BLaER1 treated with 17β-estradiol and CSF1 and Interleukin-3, amounts not matched to agents 10 nM and 100 nM (cell line): ENCODE measurements at regions not wholly inside any gene's neighbourhood (a gene's known extent, or its start where the extent isn't known, plus 50 kb on each side); places are given as distances from the start of the nearest gene placed in this dataset.

ENCODE experiments used
- H3K27ac ChIP-seq, 11 experiments: shearing (Covaris generic); formaldehyde crosslinking; 2 replicates each; pipeline ENCODE4 v1.8.1; 2022
- H3K27me3 ChIP-seq, 11 experiments: shearing (Covaris generic); formaldehyde crosslinking; 2 replicates each; pipeline ENCODE4 v1.8.1; 2022
- H3K36me3 ChIP-seq, 11 experiments: shearing (Covaris generic); formaldehyde crosslinking; 2 replicates each; pipeline ENCODE4 v1.8.1; 2022
- H3K4me1 ChIP-seq, 10 experiments: shearing (Covaris generic); formaldehyde crosslinking; 2 replicates each; pipeline ENCODE4 v1.8.1; 2022
- H3K4me2 ChIP-seq, 11 experiments: shearing (Covaris generic); formaldehyde crosslinking; 2 replicates each; pipeline ENCODE4 v1.8.1; 2022
- H3K4me3 ChIP-seq, 10 experiments: shearing (Covaris generic); formaldehyde crosslinking; 2 replicates each; pipeline ENCODE4 v1.8.1; 2022
- H3K9ac ChIP-seq, 11 experiments: shearing (Covaris generic); formaldehyde crosslinking; 2 replicates each; pipeline ENCODE4 v1.8.1; 2022
- H3K9me3 ChIP-seq, 11 experiments: shearing (Covaris generic); formaldehyde crosslinking; replicated peaks in 1 of 11; 2 replicates each; pipeline ENCODE4 v1.8.1; 2022
- H4K20me1 ChIP-seq, 11 experiments: shearing (Covaris generic); formaldehyde crosslinking; 2 replicates each; pipeline ENCODE4 v1.8.1; 2022
- Cebpa-rat ChIP-seq, 11 experiments: shearing (Covaris generic); IDR thresholded peaks; 2 replicates each; pipeline ENCODE4 v1.8.1; 2022

GRCh38 chr3:159245871-159246270, 444.0 kb downstream of the MFSD1 start:
- Histone ChIP-seq H3K4me2 (no peak overlapping the region), H3K27ac (no peak overlapping the region), H3K4me3 (no peak overlapping the region), H3K27me3 (no peaks in the 10 kb centered on the region), H3K36me3 (no peaks in the 10 kb centered on the region), H3K9ac (no peak overlapping the region), H3K4me1 (peaks cover 0 to 6% (median 0%) of the 10 kb centered on the region in 10 experiments; a peak in 1 of 20 replicates), H3K9me3 (peaks cover 0 to 6% (median 0%) of the 10 kb centered on the region in 11 experiments; a peak in 2 of 22 replicates), H4K20me1 (no peaks in the 10 kb centered on the region)
- TF ChIP-seq Cebpa-rat (IDR thresholded peaks at IDR 0.05), result no peak

DNA sequence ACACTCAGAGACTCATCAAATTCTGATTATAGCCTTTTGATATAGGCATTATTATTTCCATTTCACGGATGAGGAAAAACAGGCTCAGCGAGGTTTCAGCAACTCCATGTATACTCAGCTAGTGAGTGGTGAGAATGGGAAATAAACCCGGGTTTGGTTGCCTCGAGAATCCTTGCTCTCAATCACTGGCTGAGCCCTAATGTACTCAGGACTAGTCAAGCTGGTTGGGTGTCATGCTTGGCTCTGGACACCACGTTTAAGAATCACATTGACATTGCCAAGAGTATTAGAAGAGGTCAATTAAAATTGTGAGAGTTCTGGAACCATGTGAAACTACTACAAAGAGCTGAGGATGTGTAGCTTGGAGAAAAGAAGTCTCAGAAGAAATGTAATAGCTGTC, 444.5 kb downstream of the MFSD1 start:
- H3K27ac ChIP-seq, result no peak overlapping the region
- peaks cover 0 to 6% (median 0%) of the 10 kb centered on the region in 11 experiments; a peak in 3 of 22 replicates for H3K9me3 ChIP-seq
- no peak for TF ChIP-seq Cebpa-rat (IDR thresholded peaks at IDR 0.05)
- no peak overlapping the region for H3K4me3 ChIP-seq
- H3K4me2 ChIP-seq, result no peak overlapping the region
- no peaks in the 10 kb centered on the region for H4K20me1 ChIP-seq
- H3K9ac ChIP-seq, result no peak overlapping the region
- no peaks in the 10 kb centered on the region for H3K27me3 ChIP-seq
- H3K4me1 ChIP-seq, result peaks cover 0 to 6% (median 0%) of the 10 kb centered on the region in 10 experiments; a peak in 1 of 20 replicates
- no peaks in the 10 kb centered on the region for H3K36me3 ChIP-seq

- no peak overlapping the region for H3K9ac ChIP-seq
- H3K4me3 ChIP-seq, result no peak overlapping the region
- H3K9me3 ChIP-seq, result peaks cover 5 to 18% (median 11%) of the 10 kb centered on the region in 11 experiments; a peak in 15 of 22 replicates
- no peaks in the 10 kb centered on the region for H4K20me1 ChIP-seq
- H3K4me1 ChIP-seq, result no peaks in the 10 kb centered on the region; a peak in 1 of 20 replicates
- no peak overlapping the region for H3K4me2 ChIP-seq
- no peaks in the 10 kb centered on the region for H3K36me3 ChIP-seq
- no peaks in the 10 kb centered on the region for H3K27me3 ChIP-seq
- no peak overlapping the region for H3K27ac ChIP-seq
- no peak for TF ChIP-seq Cebpa-rat (IDR thresholded peaks at IDR 0.05)
These were observed 447.8 kb downstream of the MFSD1 start for GRCh38 chr3:159249472-159250174.

GRCh38 chr3:159250961-159251360, 449.1 kb downstream of the MFSD1 start:
- Histone ChIP-seq H3K36me3 (no peaks in the 10 kb centered on the region), H3K27ac (no peak overlapping the region), H3K4me3 (no peak overlapping the region), H3K4me2 (no peak overlapping the region), H3K27me3 (no peaks in the 10 kb centered on the region), H3K4me1 (no peaks in the 10 kb centered on the region; a peak in 1 of 20 replicates), H3K9ac (no peak overlapping the region), H3K9me3 (peaks cover 5 to 18% (median 11%) of the 10 kb centered on the region in 11 experiments; a peak in 15 of 22 replicates), H4K20me1 (no peaks in the 10 kb centered on the region)
- no peak for TF ChIP-seq Cebpa-rat (IDR thresholded peaks at IDR 0.05)

- Histone ChIP-seq H3K27ac (no peak overlapping the region), H4K20me1 (no peaks in the 10 kb centered on the region)
These were observed 450.4 kb downstream of the MFSD1 start for GRCh38 chr3:159252274-159252673.

DNA sequence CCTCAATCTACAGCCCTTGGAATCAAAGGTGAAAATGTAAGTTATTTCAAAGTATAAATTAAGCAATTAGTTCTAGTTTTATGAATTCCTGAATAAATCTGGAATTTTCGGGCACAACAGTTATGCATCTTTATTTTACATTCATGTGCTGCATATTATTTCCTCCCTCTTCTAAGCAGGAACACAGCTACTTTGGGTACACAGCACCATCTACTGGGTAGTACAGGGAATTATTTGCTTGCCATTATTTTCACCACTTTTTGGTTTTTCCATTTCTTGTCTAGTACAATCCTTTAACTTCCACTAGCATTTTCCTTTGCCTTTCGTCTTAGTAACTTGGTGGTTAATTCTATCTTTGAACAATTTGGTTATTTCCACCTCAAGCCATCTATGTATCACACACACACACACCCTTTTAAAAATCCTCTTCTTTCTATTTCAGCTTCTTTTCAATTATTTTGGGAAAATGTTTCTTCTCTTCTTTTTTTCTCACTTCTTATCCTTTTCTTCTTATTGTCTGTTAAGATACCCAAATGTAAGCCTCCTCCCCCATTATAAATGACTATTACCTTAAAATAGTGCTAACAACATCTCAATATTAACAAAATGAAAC, 451.0 kb downstream of the MFSD1 start:
- Histone ChIP-seq H3K4me1 (no peaks in the 10 kb centered on the region; a peak in 1 of 20 replicates), H3K4me3 (no peak overlapping the region), H4K20me1 (no peaks in the 10 kb centered on the region), H3K36me3 (no peaks in the 10 kb centered on the region), H3K27ac (no peak overlapping the region), H3K27me3 (no peaks in the 10 kb centered on the region), H3K9ac (no peak overlapping the region), H3K4me2 (no peak overlapping the region), H3K9me3 (peaks cover 5 to 18% (median 11%) of the 10 kb centered on the region in 11 experiments; a peak in 15 of 22 replicates)
- TF ChIP-seq Cebpa-rat (IDR thresholded peaks at IDR 0.05), result no peak

More at GRCh38 chr3:159252274-159252673, 450.4 kb downstream of the MFSD1 start:
- peaks cover 5 to 18% (median 11%) of the 10 kb centered on the region in 11 experiments; a peak in 15 of 22 replicates for H3K9me3 ChIP-seq
- H3K9ac ChIP-seq, result no peak overlapping the region
- no peak for TF ChIP-seq Cebpa-rat (IDR thresholded peaks at IDR 0.05)
- no peak overlapping the region for H3K4me2 ChIP-seq
- no peak overlapping the region for H3K4me3 ChIP-seq
- H3K27me3 ChIP-seq, result no peaks in the 10 kb centered on the region
- H3K36me3 ChIP-seq, result no peaks in the 10 kb centered on the region
- no peaks in the 10 kb centered on the region; a peak in 1 of 20 replicates for H3K4me1 ChIP-seq

DNA sequence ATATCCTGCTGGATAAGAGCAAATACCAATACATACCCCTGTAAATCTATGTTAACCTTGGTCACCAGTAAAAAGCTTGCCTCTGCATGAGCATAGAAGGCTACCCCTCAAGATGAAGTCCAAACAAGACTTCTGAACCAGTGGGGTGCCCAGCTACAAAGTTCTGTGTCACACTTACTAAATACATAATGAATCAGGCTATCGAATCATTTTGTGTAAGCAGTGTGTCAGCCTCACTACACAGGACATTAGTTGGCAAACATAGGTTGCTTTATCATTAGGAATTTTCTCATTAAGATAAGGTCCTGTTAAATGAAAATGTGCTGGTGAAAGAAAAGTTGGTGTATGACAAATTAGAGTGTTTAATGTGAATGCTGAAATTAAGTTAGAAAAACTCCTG, 452.0 kb downstream of the MFSD1 start:
- no peaks in the 10 kb centered on the region for H3K27me3 ChIP-seq
- no peak overlapping the region for H3K4me3 ChIP-seq
- no peak overlapping the region for H3K4me2 ChIP-seq
- no peak for TF ChIP-seq Cebpa-rat (IDR thresholded peaks at IDR 0.05)
- H3K9me3 ChIP-seq, result peaks cover 5 to 18% (median 11%) of the 10 kb centered on the region in 11 experiments; a peak in 15 of 22 replicates
- H3K27ac ChIP-seq, result no peak overlapping the region
- H3K4me1 ChIP-seq, result peaks cover 0 to 2% (median 0%) of the 10 kb centered on the region in 10 experiments; a peak in 2 of 20 replicates
- H3K36me3 ChIP-seq, result no peaks in the 10 kb centered on the region
- no peaks in the 10 kb centered on the region for H4K20me1 ChIP-seq
- 0 out of 22 replicates have a peak overlapping the region, but pooled peaks of 1 of the 11 experiments have one; percentile 18 for H3K9ac ChIP-seq

GRCh38 chr3:159257954-159258353, 456.1 kb downstream of the MFSD1 start:
- no peak for TF ChIP-seq Cebpa-rat (IDR thresholded peaks at IDR 0.05)
- Histone ChIP-seq H3K36me3 (no peaks in the 10 kb centered on the region), H3K9me3 (peaks cover 0 to 2% (median 0%) of the 10 kb centered on the region in 11 experiments; a peak in 3 of 22 replicates), H3K4me3 (no peak overlapping the region), H3K9ac (no peak overlapping the region), H3K27ac (no peak overlapping the region), H3K27me3 (no peaks in the 10 kb centered on the region), H3K4me1 (peaks cover 0 to 4% (median 0%) of the 10 kb centered on the region in 10 experiments; a peak in 1 of 20 replicates), H4K20me1 (no peaks in the 10 kb centered on the region), H3K4me2 (no peak overlapping the region)

DNA sequence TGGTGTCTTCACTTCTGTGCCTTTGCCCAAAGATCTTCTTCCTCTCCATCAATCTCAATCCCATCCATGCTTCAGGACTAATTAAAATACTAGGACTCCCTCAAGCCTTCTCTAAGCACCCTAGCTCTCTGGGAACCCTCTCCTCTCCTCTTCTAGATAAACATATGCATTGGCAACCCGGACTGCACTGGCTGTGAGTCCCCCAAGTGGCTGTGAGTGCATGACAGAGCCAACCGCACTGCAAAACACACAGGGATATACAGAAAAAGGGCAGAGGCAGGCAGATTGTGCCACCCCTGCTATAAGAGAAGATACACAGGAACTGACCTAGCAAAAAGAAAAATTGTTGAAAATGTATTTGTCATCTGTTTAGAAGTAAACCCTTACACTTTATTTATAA, 457.1 kb downstream of the MFSD1 start:
- Histone ChIP-seq H3K27me3 (no peaks in the 10 kb centered on the region), H3K36me3 (no peaks in the 10 kb centered on the region), H3K4me2 (no peak overlapping the region), H3K9ac (no peak overlapping the region), H3K27ac (no peak overlapping the region), H3K4me3 (no peak overlapping the region), H4K20me1 (no peaks in the 10 kb centered on the region), H3K9me3 (no peaks in the 10 kb centered on the region), H3K4me1 (peaks cover 0 to 4% (median 0%) of the 10 kb centered on the region in 10 experiments; a peak in 1 of 20 replicates)
- no peak for TF ChIP-seq Cebpa-rat (IDR thresholded peaks at IDR 0.05)
